ENCODE measurements at regions not wholly inside any gene's neighbourhood (a gene's known extent, or its start where the extent isn't known, plus 50 kb on each side); places are given as distances from the start of the nearest gene placed in this dataset.
"Not testable (repeated sequence)": the region's sequence is repeated elsewhere in the genome, so short reads cannot be mapped to it uniquely, and the experiment has no call there.

GRCh38 chr6:147950623-147950987 lies 392.0 kb upstream of the SASH1 start:
- Mint-ChIP-seq H3K4me3 (no peak overlapping the region), H3K36me3 (ENCODE audit: low read depth) (no peaks in the 10 kb centered on the region)
- no peaks in the 10 kb centered on the region for H3K9me3 ChIP-seq (ENCODE audit: control insufficient read depth, low read length, poor library complexity, severe bottlenecking)

GRCh38 chr6:147951726-147952125 lies 390.9 kb upstream of the SASH1 start:
- no peak for ATAC-seq

More at GRCh38 chr6:147950623-147950987, 392.0 kb upstream of the SASH1 start:
- Mint-ChIP-seq H3K27ac (no peak overlapping the region), H3K27me3 (no peaks in the 10 kb centered on the region), H3K4me1 (no peaks in the 10 kb centered on the region)
- no peak for DNase-seq
- no peak for ATAC-seq

GRCh38 chr6:147954938-147955337 lies 387.7 kb upstream of the SASH1 start:
- no peak overlapping the region for H3K27ac Mint-ChIP-seq
- no peak for DNase-seq
- no peaks in the 10 kb centered on the region for H3K9me3 ChIP-seq (ENCODE audit: control insufficient read depth, low read length, poor library complexity, severe bottlenecking)
- H3K4me3 Mint-ChIP-seq, result no peak overlapping the region
- H3K4me1 Mint-ChIP-seq, result no peaks in the 10 kb centered on the region
- no peaks in the 10 kb centered on the region for H3K27me3 Mint-ChIP-seq
- no peaks in the 10 kb centered on the region for H3K36me3 Mint-ChIP-seq (ENCODE audit: low read depth)
- no peak for ATAC-seq

More at GRCh38 chr6:147951726-147952125, 390.9 kb upstream of the SASH1 start:
- Mint-ChIP-seq H3K4me1 (no peaks in the 10 kb centered on the region), H3K27me3 (no peaks in the 10 kb centered on the region), H3K4me3 (no peak overlapping the region), H3K27ac (no peak overlapping the region), H3K36me3 (ENCODE audit: low read depth) (no peaks in the 10 kb centered on the region)
- H3K9me3 ChIP-seq (ENCODE audit: control insufficient read depth, low read length, poor library complexity, severe bottlenecking), result no peaks in the 10 kb centered on the region
- no peak for DNase-seq

GRCh38 chr6:147958683-147959082 lies 384.0 kb upstream of the SASH1 start:
- Mint-ChIP-seq H3K36me3 (ENCODE audit: low read depth) (no peaks in the 10 kb centered on the region), H3K27ac (no peak overlapping the region), H3K4me3 (no peak overlapping the region)

GRCh38 chr6:147961481-147962141 lies 381.0 kb upstream of the SASH1 start:
- H3K27ac Mint-ChIP-seq, result no peak overlapping the region
- no peaks in the 10 kb centered on the region for H3K4me1 Mint-ChIP-seq
- H3K4me3 Mint-ChIP-seq, result no peak overlapping the region
- no peak for DNase-seq
- no peaks in the 10 kb centered on the region for H3K9me3 ChIP-seq (ENCODE audit: control insufficient read depth, low read length, poor library complexity, severe bottlenecking)
- H3K27me3 Mint-ChIP-seq, result no peaks in the 10 kb centered on the region
- no peaks in the 10 kb centered on the region for H3K36me3 Mint-ChIP-seq (ENCODE audit: low read depth)
- no peak for ATAC-seq

More at GRCh38 chr6:147958683-147959082, 384.0 kb upstream of the SASH1 start:
- Mint-ChIP-seq H3K27me3 (no peaks in the 10 kb centered on the region), H3K4me1 (no peaks in the 10 kb centered on the region)
- no peaks in the 10 kb centered on the region for H3K9me3 ChIP-seq (ENCODE audit: control insufficient read depth, low read length, poor library complexity, severe bottlenecking)
- ATAC-seq (no peak), DNase-seq (no peak)

- not testable (repeated sequence) for H3K27ac Mint-ChIP-seq; H3K9me3 ChIP-seq (ENCODE audit: control insufficient read depth, low read length, poor library complexity, severe bottlenecking); ATAC-seq; H3K36me3 Mint-ChIP-seq (ENCODE audit: low read depth); DNase-seq; H3K27me3 Mint-ChIP-seq; H3K4me1 Mint-ChIP-seq; H3K4me3 Mint-ChIP-seq
Measured at GRCh38 chr6:147965448-147965847, 377.2 kb upstream of the SASH1 start.

- H3K27me3 Mint-ChIP-seq, result no peaks in the 10 kb centered on the region
- H3K9me3 ChIP-seq (ENCODE audit: control insufficient read depth, low read length, poor library complexity, severe bottlenecking), result no peaks in the 10 kb centered on the region
- no peak overlapping the region for H3K27ac Mint-ChIP-seq
- ATAC-seq (no peak), DNase-seq (no peak)
- no peaks in the 10 kb centered on the region for H3K36me3 Mint-ChIP-seq (ENCODE audit: low read depth)
- H3K4me3 Mint-ChIP-seq, result no peak overlapping the region
- no peaks in the 10 kb centered on the region for H3K4me1 Mint-ChIP-seq
Measured at GRCh38 chr6:147970970-147971369, 371.7 kb upstream of the SASH1 start.

GRCh38 chr6:147972448-147972847 lies 370.2 kb upstream of the SASH1 start:
- H3K36me3 Mint-ChIP-seq (ENCODE audit: low read depth), result no peaks in the 10 kb centered on the region
- H3K27me3 Mint-ChIP-seq, result no peaks in the 10 kb centered on the region
- no peaks in the 10 kb centered on the region for H3K9me3 ChIP-seq (ENCODE audit: control insufficient read depth, low read length, poor library complexity, severe bottlenecking)
- H3K4me1 Mint-ChIP-seq, result no peaks in the 10 kb centered on the region
- no peak overlapping the region for H3K27ac Mint-ChIP-seq
- ATAC-seq (no peak), DNase-seq (no peak)
- no peak overlapping the region for H3K4me3 Mint-ChIP-seq

- Mint-ChIP-seq H3K36me3 (ENCODE audit: low read depth) (no peaks in the 10 kb centered on the region), H3K27me3 (no peaks in the 10 kb centered on the region), H3K27ac (no peak overlapping the region), H3K4me3 (no peak overlapping the region), H3K4me1 (no peaks in the 10 kb centered on the region)
- no peak for ATAC-seq
- DNase-seq, result no peak
- no peaks in the 10 kb centered on the region for H3K9me3 ChIP-seq (ENCODE audit: control insufficient read depth, low read length, poor library complexity, severe bottlenecking)
Measured at GRCh38 chr6:147973806-147974205, 368.8 kb upstream of the SASH1 start.

- DNase-seq, result no peak
- H3K4me3 Mint-ChIP-seq, result no peak overlapping the region
- no peaks in the 10 kb centered on the region for H3K9me3 ChIP-seq (ENCODE audit: control insufficient read depth, low read length, poor library complexity, severe bottlenecking)
- no peaks in the 10 kb centered on the region for H3K27me3 Mint-ChIP-seq
- H3K27ac Mint-ChIP-seq, result no peak overlapping the region
- H3K4me1 Mint-ChIP-seq, result no peaks in the 10 kb centered on the region
- ATAC-seq, result no peak
- no peaks in the 10 kb centered on the region for H3K36me3 Mint-ChIP-seq (ENCODE audit: low read depth)
Measured at GRCh38 chr6:147974376-147974775, 368.3 kb upstream of the SASH1 start.

GRCh38 chr6:147977851-147978465 lies 364.7 kb upstream of the SASH1 start:
- ATAC-seq (no peak), DNase-seq (no peak)
- Mint-ChIP-seq H3K36me3 (ENCODE audit: low read depth) (no peaks in the 10 kb centered on the region), H3K4me1 (no peaks in the 10 kb centered on the region), H3K4me3 (no peak overlapping the region), H3K27ac (no peak overlapping the region), H3K27me3 (no peaks in the 10 kb centered on the region)
- H3K9me3 ChIP-seq (ENCODE audit: control insufficient read depth, low read length, poor library complexity, severe bottlenecking), result no peaks in the 10 kb centered on the region

- no peaks in the 10 kb centered on the region for H3K36me3 Mint-ChIP-seq (ENCODE audit: low read depth)
- no peak for ATAC-seq
- H3K4me3 Mint-ChIP-seq, result no peak overlapping the region
- DNase-seq, result no peak
- no peaks in the 10 kb centered on the region for H3K27me3 Mint-ChIP-seq
- no peaks in the 10 kb centered on the region for H3K9me3 ChIP-seq (ENCODE audit: control insufficient read depth, low read length, poor library complexity, severe bottlenecking)
- H3K4me1 Mint-ChIP-seq, result no peaks in the 10 kb centered on the region
- H3K27ac Mint-ChIP-seq, result no peak overlapping the region
Measured at GRCh38 chr6:147979966-147980365, 362.7 kb upstream of the SASH1 start.

- H3K9me3 ChIP-seq (ENCODE audit: control insufficient read depth, low read length, poor library complexity, severe bottlenecking), result no peaks in the 10 kb centered on the region
- H3K36me3 Mint-ChIP-seq (ENCODE audit: low read depth), result no peaks in the 10 kb centered on the region
- ATAC-seq (no peak), DNase-seq (no peak)
- no peaks in the 10 kb centered on the region for H3K27me3 Mint-ChIP-seq
- no peak overlapping the region for H3K27ac Mint-ChIP-seq
- no peak overlapping the region for H3K4me3 Mint-ChIP-seq
- H3K4me1 Mint-ChIP-seq, result no peaks in the 10 kb centered on the region
Measured at GRCh38 chr6:147983581-147984366, 358.9 kb upstream of the SASH1 start.
